GM13976 (cell line): ENCODE measurements at regions not wholly inside any gene's neighbourhood (a gene's known extent, or its start where the extent isn't known, plus 50 kb on each side); places are given as distances from the start of the nearest gene placed in this dataset.

Experiments
- DNase-seq: peaks from one replicate; pipeline ENCODE4 v3.0.0; 2012; ENCODE audit warnings: low spot score
- CTCF ChIP-seq: IDR thresholded peaks from 2 replicates; pipeline ENCODE4 v1.5.1; 2012; ENCODE audit warnings: borderline replicate concordance, mild to moderate bottlenecking; ENCODE audit not compliant: insufficient read depth; ENCODE audit errors: extremely low read depth, missing control alignments, control extremely low read depth
- in situ Hi-C: fragments of 300-500 bp; cut with MboI; formaldehyde crosslinking; loops from one replicate; pipeline ENCODE4 v1.12.0; 2022; ENCODE audit warnings: low sequenced_read_pairs, mixed read lengths, inconsistent platforms; ENCODE audit not compliant: unreplicated experiment

GRCh38 chr13:69292789-69293425 lies 814.7 kb upstream of the ATXN8OS start:
- no peak for DNase-seq
- in situ Hi-C loops, result no loop called here
- TF ChIP-seq CTCF, result no peak

- no peak for TF ChIP-seq CTCF
- in situ Hi-C loops, result no loop called here
- DNase-seq, result no peak
Observed at GRCh38 chr13:69291292-69291906, 816.2 kb upstream of the ATXN8OS start.

- in situ Hi-C loops, result no loop called here
- DNase-seq, result no peak
Observed at GRCh38 chr13:69288026-69288425, 819.6 kb upstream of the ATXN8OS start.

GRCh38 chr13:69287050-69287698 lies 820.5 kb upstream of the ATXN8OS start:
- in situ Hi-C loops, result no loop called here
- DNase-seq, result no peak
- no peak for TF ChIP-seq CTCF

More at GRCh38 chr13:69288026-69288425, 819.6 kb upstream of the ATXN8OS start:
- TF ChIP-seq CTCF, result no peak

GRCh38 chr13:69283837-69284236 lies 823.8 kb upstream of the ATXN8OS start:
- in situ Hi-C loops, result no loop called here
- TF ChIP-seq CTCF, result no peak
- no peak for DNase-seq

GRCh38 chr13:69283301-69283700 lies 824.3 kb upstream of the ATXN8OS start:
- TF ChIP-seq CTCF, result no peak
- DNase-seq, result no peak
- in situ Hi-C loops, result no loop called here
